Breast epithelium (tissue), 4 donors: ENCODE measurements at regions not wholly inside any gene's neighbourhood (a gene's known extent, or its start where the extent isn't known, plus 50 kb on each side); places are given as distances from the start of the nearest gene placed in this dataset.

Experiments
- DNase-seq, 2 donors: peaks; one replicate each; pipeline ENCODE4 v3.0.0-alpha.2; 2019; ENCODE audit warnings: low spot score in 2 of 2
- H3K27ac ChIP-seq, 2 donors: fragments of 200-600 bp; sonication (generic) in 1 of 2; one replicate each; pipeline ENCODE4 v1.5.1; 2016 to 2019; ENCODE audit warnings: mild to moderate bottlenecking in 1 of 2
- H3K27me3 ChIP-seq, 2 donors: fragments of 200-600 bp; sonication (generic) in 1 of 2; one replicate each; pipeline versions ENCODE4 v1.5.1 to v1.6.0; 2017 to 2019; ENCODE audit warnings: control low read depth in 1 of 2, mild to moderate bottlenecking in 1 of 2
- H3K36me3 ChIP-seq: fragments of 200-600 bp; one replicate; pipeline ENCODE4 v1.5.1; 2019
- H3K4me1 ChIP-seq, 2 donors: fragments of 200-600 bp; sonication (generic); one replicate each; pipeline ENCODE4 v1.5.1; 2016 to 2019; ENCODE audit warnings: control low read depth in 1 of 2
- H3K4me3 ChIP-seq, 3 donors: fragments of 200-600 bp; sonication (generic); 1 replicate in 2 of 3; 2 replicates in 1 of 3; pipeline ENCODE4 v1.5.1; 2016 to 2019; ENCODE audit warnings: mild to moderate bottlenecking in 3 of 3, moderate library complexity in 2 of 3
- H3K9me3 ChIP-seq, 2 donors: fragments of 200-600 bp; sonication (generic) in 1 of 2; one replicate each; pipeline ENCODE4 v1.5.1; 2016 to 2019; ENCODE audit warnings: control low read depth in 1 of 2
- POLR2A ChIP-seq: fragments of 450-650 bp; IDR thresholded peaks from one replicate; pipeline ENCODE4 v1.6.1; 2016; ENCODE audit warnings: antibody characterized with exemption, mild to moderate bottlenecking, moderate library complexity
- POLR2AphosphoS5 ChIP-seq, 3 donors: sonication (generic); formaldehyde crosslinking; IDR thresholded peaks; one replicate each; pipeline ENCODE4 v1.6.1; 2017; ENCODE audit warnings: antibody characterized with exemption in 3 of 3
- intact Hi-C: fragments of 100-400 bp; cut with DNase I; formaldehyde crosslinking; loops from one replicate; pipeline ENCODE4 v1.15.1; 2023; ENCODE audit warnings: low total_unique reads
- TF ChIP-seq, protein P1 (sequence below), 3 donors: fragments of 450-650 bp; IDR thresholded peaks; one replicate each; pipeline ENCODE4 v1.5.1; 2016 to 2017; ENCODE audit warnings: antibody characterized with exemption in 3 of 3, mild to moderate bottlenecking in 3 of 3, moderate library complexity in 3 of 3

DNA sequence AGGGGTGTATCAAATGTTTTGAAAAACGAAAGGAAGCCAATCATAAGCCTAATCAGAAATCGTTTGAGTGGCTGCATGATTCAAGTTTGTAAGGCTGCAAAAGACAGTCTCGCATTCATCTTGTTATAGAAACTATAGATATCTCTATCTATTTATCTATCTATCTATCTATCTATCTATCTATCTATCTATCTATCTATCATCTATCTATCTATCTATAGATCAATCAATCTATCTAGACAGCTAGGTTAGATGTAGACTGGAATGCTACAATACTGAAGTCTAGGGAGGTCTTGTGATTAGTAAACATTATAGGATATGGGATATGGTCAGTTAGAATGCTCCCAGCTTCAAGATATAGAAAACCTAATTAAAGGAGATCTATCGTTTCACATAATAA, 52.2 kb upstream of the BTG1 start:
- Histone ChIP-seq H3K4me1 (no peaks in the 10 kb centered on the region), H3K36me3 (no peaks in the 10 kb centered on the region), H3K9me3 (no peaks in the 10 kb centered on the region), H3K4me3 (no peak overlapping the region), H3K27me3 (no peaks in the 10 kb centered on the region), H3K27ac (no peak overlapping the region)
- DNase-seq: no peak
- TF ChIP-seq POLR2AphosphoS5 (IDR thresholded peaks at IDR 0.05): no peak
- no peak for TF ChIP-seq POLR2A
- TF ChIP-seq, protein P1, sequence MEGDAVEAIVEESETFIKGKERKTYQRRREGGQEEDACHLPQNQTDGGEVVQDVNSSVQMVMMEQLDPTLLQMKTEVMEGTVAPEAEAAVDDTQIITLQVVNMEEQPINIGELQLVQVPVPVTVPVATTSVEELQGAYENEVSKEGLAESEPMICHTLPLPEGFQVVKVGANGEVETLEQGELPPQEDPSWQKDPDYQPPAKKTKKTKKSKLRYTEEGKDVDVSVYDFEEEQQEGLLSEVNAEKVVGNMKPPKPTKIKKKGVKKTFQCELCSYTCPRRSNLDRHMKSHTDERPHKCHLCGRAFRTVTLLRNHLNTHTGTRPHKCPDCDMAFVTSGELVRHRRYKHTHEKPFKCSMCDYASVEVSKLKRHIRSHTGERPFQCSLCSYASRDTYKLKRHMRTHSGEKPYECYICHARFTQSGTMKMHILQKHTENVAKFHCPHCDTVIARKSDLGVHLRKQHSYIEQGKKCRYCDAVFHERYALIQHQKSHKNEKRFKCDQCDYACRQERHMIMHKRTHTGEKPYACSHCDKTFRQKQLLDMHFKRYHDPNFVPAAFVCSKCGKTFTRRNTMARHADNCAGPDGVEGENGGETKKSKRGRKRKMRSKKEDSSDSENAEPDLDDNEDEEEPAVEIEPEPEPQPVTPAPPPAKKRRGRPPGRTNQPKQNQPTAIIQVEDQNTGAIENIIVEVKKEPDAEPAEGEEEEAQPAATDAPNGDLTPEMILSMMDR (IDR thresholded peaks at IDR 0.05): no peak
- intact Hi-C loops: no loop called here

DNA sequence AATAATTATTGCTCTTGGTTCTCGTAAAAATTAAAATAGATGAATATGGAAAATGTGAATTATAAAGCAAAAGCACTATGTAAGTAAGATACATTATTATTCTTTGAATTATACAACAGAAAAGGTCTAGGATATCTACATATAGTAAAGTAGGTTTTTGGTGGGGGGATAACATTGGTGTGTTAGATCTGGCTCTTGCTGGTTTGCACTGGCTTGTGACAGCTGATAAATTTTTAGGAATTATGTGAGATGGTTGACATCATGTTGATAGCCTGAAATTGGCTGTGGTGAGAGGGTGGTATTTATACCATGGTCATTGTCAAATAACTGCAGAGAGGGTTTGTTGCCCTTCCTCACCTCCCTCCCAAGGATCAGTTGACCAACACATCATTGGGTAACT, 50.7 kb upstream of the BTG1 start:
- Histone ChIP-seq H3K4me3 (no peak overlapping the region), H3K36me3 (no peaks in the 10 kb centered on the region), H3K4me1 (no peaks in the 10 kb centered on the region), H3K27ac (no peak overlapping the region), H3K9me3 (no peaks in the 10 kb centered on the region), H3K27me3 (no peaks in the 10 kb centered on the region)
- no peak for DNase-seq
- intact Hi-C loops: no loop called here
- no peak for TF ChIP-seq POLR2AphosphoS5 (IDR thresholded peaks at IDR 0.05)
- TF ChIP-seq, protein P1 (IDR thresholded peaks at IDR 0.05): no peak
- no peak for TF ChIP-seq POLR2A
